Peyer's patch (tissue), 4 donors: ENCODE measurements at regions not wholly inside any gene's neighbourhood (a gene's known extent, or its start where the extent isn't known, plus 50 kb on each side); places are given as distances from the start of the nearest gene placed in this dataset.

Experiments
- CTCF ChIP-seq, 6 experiments: fragments of 450-650 bp in 4 of 6; fragments of 200-600 bp in 2 of 6; sonication (generic) in 1 of 6; IDR thresholded peaks; one replicate each; pipeline ENCODE4 v1.5.1; 2017 to 2019; ENCODE audit warnings: antibody characterized with exemption in 6 of 6, mild to moderate bottlenecking in 3 of 6, moderate library complexity in 1 of 6
- POLR2A ChIP-seq, 2 donors: fragments of 450-650 bp; IDR thresholded peaks; one replicate each; pipeline ENCODE4 v1.5.1; 2017; ENCODE audit warnings: antibody characterized with exemption in 2 of 2, mild to moderate bottlenecking in 2 of 2, moderate library complexity in 2 of 2

- TF ChIP-seq POLR2A (IDR thresholded peaks at IDR 0.05), result no peak
- TF ChIP-seq CTCF (IDR thresholded peaks at IDR 0.05), result no peak
Observed at GRCh38 chr6:104537872-104538271, 321.8 kb downstream of the HACE1 start.
